ENCODE measurements at regions not wholly inside any gene's neighbourhood (a gene's known extent, or its start where the extent isn't known, plus 50 kb on each side); places are given as distances from the start of the nearest gene placed in this dataset.

- no peak for TF ChIP-seq CTCF (IDR thresholded peaks at IDR 0.05; ENCODE audit: control extremely low read depth in 1 of 3, insufficient read depth in 1 of 3, low read depth in 1 of 3, low read length in 3 of 3)
- no peak for TF ChIP-seq EP300 (IDR thresholded peaks at IDR 0.05; ENCODE audit: borderline replicate concordance in 1 of 2, low read depth in 2 of 2, low read length in 2 of 2)
- no peak for TF ChIP-seq EZH2 (IDR thresholded peaks at IDR 0.05; ENCODE audit: low read depth, low read length, severe bottlenecking)
- TF ChIP-seq POU5F1 (IDR thresholded peaks at IDR 0.05; ENCODE audit: low read depth, low read length), result no peak
- TF ChIP-seq POLR2AphosphoS5 (IDR thresholded peaks at IDR 0.05; ENCODE audit: low read depth, low read length), result no peak
- TF ChIP-seq SP2 (IDR thresholded peaks at IDR 0.05; ENCODE audit: low read length), result no peak
- TF ChIP-seq POLR2A (IDR thresholded peaks at IDR 0.05; ENCODE audit: control extremely low read depth in 1 of 2, low read depth in 2 of 2, low read length in 2 of 2), result no peak
- TF ChIP-seq BRCA1 (IDR thresholded peaks at IDR 0.05; ENCODE audit: low read depth, low read length), result no peak
- TF ChIP-seq TAF7 (optimal IDR thresholded peaks at IDR 0.05; ENCODE audit: borderline replicate concordance, low read depth, low read length), result no peak
Measured at GRCh38 chr3:137820366-137820765, 56.3 kb downstream of the SOX14 start.

Data from H1 (cell line).